PC-3 (cell line): ENCODE measurements at regions not wholly inside any gene's neighbourhood (a gene's known extent, or its start where the extent isn't known, plus 50 kb on each side); places are given as distances from the start of the nearest gene placed in this dataset.

Experiments used
- ATAC-seq: fragments of 200-7000 bp; cut with Tn5 transposase; 2 replicates; pipeline ENCODE4 v1.9.1; 2020; ENCODE audit warnings: mild to moderate bottlenecking, moderate library complexity
- BruUV-seq: library from RNA; stranded (reverse); fragments of 400-500 nt; replicated peaks from 2 replicates; lab custom pipeline; 2021; lab: Mats Ljungman, UMichigan
- CTCF ChIA-PET: fragments of 300-600 bp; sonication (Branson Sonifier 250); formaldehyde crosslinking; loops from one replicate; lab custom pipeline; 2022; ENCODE audit warnings: antibody characterized with exemption; lab: Charles Lee
- POLR2A ChIA-PET: fragments of 300-600 bp; sonication (Branson Sonifier 250); formaldehyde crosslinking; loops from one replicate; lab custom pipeline; 2022; ENCODE audit warnings: antibody characterized with exemption; ENCODE audit not compliant: unreplicated experiment; lab: Charles Lee
- DNase-seq: peaks from one replicate; pipeline ENCODE4 v3.0.0-alpha.2; 2015
- H2AFZ ChIP-seq: fragments of 300-600 bp; sonication (generic); 2 replicates; pipeline ENCODE4 v1.6.0; 2016; ENCODE audit warnings: antibody characterized with exemption, low read length
- H3F3A ChIP-seq: fragments of 300-600 bp; sonication (generic); one replicate; pipeline ENCODE4 v1.6.0; 2017; ENCODE audit warnings: antibody characterized with exemption, low read length, control low read depth, mild to moderate bottlenecking; ENCODE audit not compliant: unreplicated experiment
- H3K27ac ChIP-seq: fragments of 300-600 bp; sonication (generic); 2 replicates; pipeline ENCODE4 v1.5.1; 2016; ENCODE audit warnings: mild to moderate bottlenecking, low read length
- H3K27me3 ChIP-seq: fragments of 300-600 bp; sonication (generic); 2 replicates; pipeline ENCODE4 v1.6.1; 2016; ENCODE audit warnings: low read length, mixed read lengths
- H3K36me3 ChIP-seq: fragments of 300-600 bp; sonication (generic); 2 replicates; pipeline ENCODE4 v1.6.1; 2016; ENCODE audit warnings: low read depth, mixed run types, low read length, mixed read lengths
- H3K4me1 ChIP-seq: fragments of 300-600 bp; sonication (generic); 2 replicates; pipeline ENCODE4 v1.5.1; 2016; ENCODE audit warnings: low read length; ENCODE audit not compliant: insufficient read depth
- H3K4me2 ChIP-seq: fragments of 300-600 bp; sonication (generic); 2 replicates; pipeline ENCODE4 v1.6.0; 2016; ENCODE audit warnings: low read length
- H3K4me3 ChIP-seq: fragments of 300-600 bp; sonication (generic); 2 replicates; pipeline ENCODE4 v1.5.1; 2016; ENCODE audit warnings: mild to moderate bottlenecking, low read length, mixed read lengths
- H3K79me2 ChIP-seq: fragments of 300-600 bp; sonication (generic); 2 replicates; pipeline ENCODE4 v1.6.1; 2017; ENCODE audit warnings: low read length, mixed read lengths
- H3K9ac ChIP-seq: fragments of 300-600 bp; sonication (generic); 2 replicates; pipeline ENCODE4 v1.6.0; 2016; ENCODE audit warnings: mild to moderate bottlenecking, low read length
- H3K9me2 ChIP-seq: fragments of 300-600 bp; sonication (generic); replicated peaks from 2 replicates; pipeline ENCODE4 v1.6.1; 2016; ENCODE audit warnings: mixed run types, low read length, mixed read lengths
- H3K9me3 ChIP-seq: fragments of 300-600 bp; sonication (generic); 2 replicates; pipeline ENCODE4 v1.6.1; 2016; ENCODE audit warnings: low read length, mixed read lengths
- H4K20me1 ChIP-seq: fragments of 300-600 bp; sonication (generic); 2 replicates; pipeline ENCODE4 v1.6.1; 2016; ENCODE audit warnings: low read length, mixed read lengths
- EZH2 ChIP-seq: fragments of 300-600 bp; sonication (generic); IDR thresholded peaks from one replicate; pipeline ENCODE4 v1.6.1; 2017; ENCODE audit warnings: antibody characterized with exemption, mild to moderate bottlenecking, low read length; ENCODE audit not compliant: unreplicated experiment
- EZH2phosphoT487 ChIP-seq: fragments of 300-600 bp; sonication (generic); IDR thresholded peaks from 2 replicates; pipeline ENCODE4 v1.6.1; 2018; ENCODE audit warnings: mild to moderate bottlenecking, antibody characterized with exemption, low read length, borderline replicate concordance
- intact Hi-C: fragments of 100-400 bp; cut with micrococcal nuclease; formaldehyde crosslinking; loops from 2 replicates; pipeline ENCODE4 v1.9.0; 2023
- TF ChIP-seq, protein P1 (sequence below): fragments of 300-600 bp; sonication (generic); conservative IDR thresholded peaks from 2 replicates; pipeline ENCODE4 v1.5.1; 2017; ENCODE audit warnings: antibody characterized with exemption, low read depth, mild to moderate bottlenecking, low read length

DNA sequence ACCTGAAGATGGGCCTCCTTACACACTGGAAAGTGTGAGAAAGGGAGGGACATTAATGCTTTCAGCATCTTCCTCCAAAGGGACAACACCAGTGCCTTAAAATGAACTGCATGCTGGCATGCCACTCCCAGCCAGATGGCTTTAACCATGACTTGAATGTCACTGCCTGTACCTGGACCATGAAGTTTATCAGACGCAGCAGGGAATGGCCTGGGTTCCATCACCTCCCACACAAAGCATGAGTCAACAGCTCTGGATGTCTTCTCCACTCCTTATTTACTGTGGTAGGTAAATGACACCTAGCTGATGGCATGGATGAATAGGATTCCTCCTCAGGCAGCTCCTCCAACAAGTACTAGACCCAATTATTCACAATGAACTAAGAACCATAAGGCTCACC, 645.6 kb downstream of the SOX5 start:
- Histone ChIP-seq H3K9me3 (no peaks in the 10 kb centered on the region), H3K9me2 (no peaks in the 10 kb centered on the region), H3K27ac (no peak overlapping the region), H3K9ac (no peak overlapping the region), H3K4me3 (no peak overlapping the region), H3K79me2 (no peaks in the 10 kb centered on the region), H3F3A (no peaks in the 10 kb centered on the region), H2AFZ (no peak overlapping the region), H3K4me2 (no peak overlapping the region), H4K20me1 (no peaks in the 10 kb centered on the region), H3K4me1 (no peaks in the 10 kb centered on the region), H3K36me3 (no peaks in the 10 kb centered on the region), H3K27me3 (no peaks in the 10 kb centered on the region)
- TF ChIP-seq, protein P1, sequence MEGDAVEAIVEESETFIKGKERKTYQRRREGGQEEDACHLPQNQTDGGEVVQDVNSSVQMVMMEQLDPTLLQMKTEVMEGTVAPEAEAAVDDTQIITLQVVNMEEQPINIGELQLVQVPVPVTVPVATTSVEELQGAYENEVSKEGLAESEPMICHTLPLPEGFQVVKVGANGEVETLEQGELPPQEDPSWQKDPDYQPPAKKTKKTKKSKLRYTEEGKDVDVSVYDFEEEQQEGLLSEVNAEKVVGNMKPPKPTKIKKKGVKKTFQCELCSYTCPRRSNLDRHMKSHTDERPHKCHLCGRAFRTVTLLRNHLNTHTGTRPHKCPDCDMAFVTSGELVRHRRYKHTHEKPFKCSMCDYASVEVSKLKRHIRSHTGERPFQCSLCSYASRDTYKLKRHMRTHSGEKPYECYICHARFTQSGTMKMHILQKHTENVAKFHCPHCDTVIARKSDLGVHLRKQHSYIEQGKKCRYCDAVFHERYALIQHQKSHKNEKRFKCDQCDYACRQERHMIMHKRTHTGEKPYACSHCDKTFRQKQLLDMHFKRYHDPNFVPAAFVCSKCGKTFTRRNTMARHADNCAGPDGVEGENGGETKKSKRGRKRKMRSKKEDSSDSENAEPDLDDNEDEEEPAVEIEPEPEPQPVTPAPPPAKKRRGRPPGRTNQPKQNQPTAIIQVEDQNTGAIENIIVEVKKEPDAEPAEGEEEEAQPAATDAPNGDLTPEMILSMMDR: no peak
- TF ChIP-seq EZH2phosphoT487 (no peak), EZH2 (no peak)
- intact Hi-C loops: no loop called here
- ChIA-PET POLR2A (no interaction called here), CTCF (no interaction called here)
- no TSS peak for BruUV-seq
- DNase-seq (no peak), ATAC-seq (no peak)

DNA sequence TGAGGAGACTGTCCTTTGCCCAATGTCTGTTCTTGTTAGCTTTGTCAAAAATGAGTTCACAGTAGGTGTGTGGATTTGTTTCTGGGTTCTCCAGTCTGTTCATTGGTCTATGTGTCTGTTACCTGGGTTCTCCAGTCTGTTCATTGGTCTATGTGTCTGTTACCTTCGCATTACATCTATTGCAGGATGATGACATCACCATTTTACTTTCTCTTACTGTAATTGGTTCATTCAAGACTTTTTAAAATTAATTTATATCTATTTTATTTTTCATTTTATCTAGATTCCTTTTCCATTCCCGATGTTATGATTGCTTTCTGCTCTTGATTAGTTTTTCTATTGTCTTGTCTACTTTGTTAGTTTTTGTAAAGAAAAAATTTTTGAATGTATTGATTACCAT, 615.5 kb downstream of the SOX5 start:
- DNase-seq (no peak), ATAC-seq (no peak)
- H2AFZ ChIP-seq: no peak overlapping the region
- H3K4me1 ChIP-seq: no peaks in the 10 kb centered on the region
- no peaks in the 10 kb centered on the region for H4K20me1 ChIP-seq
- H3K27me3 ChIP-seq: no peaks in the 10 kb centered on the region
- TF ChIP-seq, protein P1: no peak
- TF ChIP-seq EZH2 (no peak), EZH2phosphoT487 (no peak)
- H3K9ac ChIP-seq: no peak overlapping the region
- no peak overlapping the region for H3K27ac ChIP-seq
- H3K79me2 ChIP-seq: no peaks in the 10 kb centered on the region
- ChIA-PET POLR2A (no interaction called here), CTCF (no interaction called here)
- no peaks in the 10 kb centered on the region for H3K9me2 ChIP-seq
- no peak overlapping the region for H3K4me3 ChIP-seq
- intact Hi-C loops: no loop called here
- H3K36me3 ChIP-seq: no peaks in the 10 kb centered on the region
- no TSS peak for BruUV-seq
- no peaks in the 10 kb centered on the region for H3F3A ChIP-seq
- no peaks in the 10 kb centered on the region for H3K9me3 ChIP-seq
- no peak overlapping the region for H3K4me2 ChIP-seq

DNA sequence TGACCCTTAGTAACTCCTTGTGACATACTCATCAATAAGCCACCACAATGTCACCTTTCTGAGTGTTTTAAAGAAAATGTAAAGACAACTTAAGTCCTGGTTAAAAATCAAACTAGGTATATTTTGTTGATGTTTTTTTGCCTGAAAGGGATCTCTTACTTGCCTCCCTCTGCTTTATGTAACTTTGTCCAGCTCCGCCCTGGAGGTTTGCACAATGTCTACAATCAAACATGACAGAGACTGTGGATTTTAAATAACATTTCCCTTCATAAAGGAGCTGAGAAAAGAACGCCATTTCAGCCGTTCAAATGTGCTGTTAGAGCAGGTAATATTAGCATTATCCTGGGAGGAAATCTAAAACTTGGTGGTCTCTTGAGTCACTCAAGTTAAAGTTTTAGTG, 613.9 kb downstream of the SOX5 start:
- intact Hi-C loops: no loop called here
- no peaks in the 10 kb centered on the region for H3K27me3 ChIP-seq
- no peak for ATAC-seq
- H3K9me3 ChIP-seq: no peaks in the 10 kb centered on the region
- POLR2A ChIA-PET: no interaction called here
- no peaks in the 10 kb centered on the region for H3K36me3 ChIP-seq
- CTCF ChIA-PET: no interaction called here
- no peak for DNase-seq
- H4K20me1 ChIP-seq: no peaks in the 10 kb centered on the region
- H2AFZ ChIP-seq: no peak overlapping the region
- no peak overlapping the region for H3K9ac ChIP-seq
- BruUV-seq: no TSS peak
- no peaks in the 10 kb centered on the region for H3K4me1 ChIP-seq
- no peak overlapping the region for H3K4me2 ChIP-seq
- no peak overlapping the region for H3K4me3 ChIP-seq
- H3F3A ChIP-seq: no peaks in the 10 kb centered on the region
- H3K79me2 ChIP-seq: no peaks in the 10 kb centered on the region
- no peak overlapping the region for H3K27ac ChIP-seq
- H3K9me2 ChIP-seq: no peaks in the 10 kb centered on the region
- TF ChIP-seq EZH2phosphoT487 (no peak), EZH2 (no peak)
- TF ChIP-seq, protein P1: no peak
